ENCODE measurements at regions not wholly inside any gene's neighbourhood (a gene's known extent, or its start where the extent isn't known, plus 50 kb on each side); places are given as distances from the start of the nearest gene placed in this dataset.

GRCh38 chr2:38129481-38129880, 53.5 kb upstream of the CYP1B1 start:
- TF ChIP-seq POLR2AphosphoS5 (IDR thresholded peaks at IDR 0.05) (no peak), EP300 (IDR thresholded peaks at IDR 0.05) (no peak), POLR2A (IDR thresholded peaks at IDR 0.05) (no peak), CTCF (IDR thresholded peaks at IDR 0.05) (no peak)
- WGBS: 71% methylated on average over 1 of the region's 1 CpG
- DNase-seq (ENCODE audit: low spot score in 2 of 2): no peak
- Histone ChIP-seq H3K4me3 (no peak overlapping the region), H3K36me3 (no peaks in the 10 kb centered on the region), H3K27ac (no peak overlapping the region), H3K4me1 (peaks cover 6% of the 10 kb centered on the region), H3K9me3 (peaks cover 8% of the 10 kb centered on the region), H3K27me3 (no peaks in the 10 kb centered on the region)

- WGBS: 64% methylated on average over 2 of the region's 2 CpGs
- no peak for DNase-seq (ENCODE audit: low spot score in 2 of 2)
- no peak overlapping the region for H3K27ac ChIP-seq
Measured at GRCh38 chr2:38128653-38129052, 52.7 kb upstream of the CYP1B1 start.

GRCh38 chr2:38127277-38127676, 51.3 kb upstream of the CYP1B1 start:
- Histone ChIP-seq H3K36me3 (no peaks in the 10 kb centered on the region), H3K4me1 (peaks cover 6% of the 10 kb centered on the region), H3K27me3 (no peaks in the 10 kb centered on the region), H3K27ac (no peak overlapping the region), H3K4me3 (no peak overlapping the region), H3K9me3 (peaks cover 8% of the 10 kb centered on the region)
- TF ChIP-seq EP300 (IDR thresholded peaks at IDR 0.05): no peak
- TF ChIP-seq POLR2A (IDR thresholded peaks at IDR 0.05): no peak
- no peak for TF ChIP-seq CTCF (IDR thresholded peaks at IDR 0.05)
- TF ChIP-seq POLR2AphosphoS5 (IDR thresholded peaks at IDR 0.05): no peak
- no peak for DNase-seq (ENCODE audit: low spot score in 2 of 2)

More at GRCh38 chr2:38128653-38129052, 52.7 kb upstream of the CYP1B1 start:
- H3K4me1 ChIP-seq: peaks cover 6% of the 10 kb centered on the region
- H3K27me3 ChIP-seq: no peaks in the 10 kb centered on the region
- TF ChIP-seq POLR2A (IDR thresholded peaks at IDR 0.05) (no peak), EP300 (IDR thresholded peaks at IDR 0.05) (no peak), POLR2AphosphoS5 (IDR thresholded peaks at IDR 0.05) (no peak), CTCF (IDR thresholded peaks at IDR 0.05) (no peak)
- no peak overlapping the region for H3K4me3 ChIP-seq
- H3K9me3 ChIP-seq: peaks cover 8% of the 10 kb centered on the region
- no peaks in the 10 kb centered on the region for H3K36me3 ChIP-seq

- DNase-seq (ENCODE audit: low spot score in 2 of 2): no peak
- 36% methylated on average over 3 of the region's 3 CpGs for WGBS
- TF ChIP-seq POLR2A (IDR thresholded peaks at IDR 0.05): no peak
- no peak for TF ChIP-seq CTCF (IDR thresholded peaks at IDR 0.05)
- TF ChIP-seq EP300 (IDR thresholded peaks at IDR 0.05): no peak
- no peak for TF ChIP-seq POLR2AphosphoS5 (IDR thresholded peaks at IDR 0.05)
Measured at GRCh38 chr2:38125842-38126241, 49.9 kb upstream of the CYP1B1 start.

More at GRCh38 chr2:38125842-38126241, 49.9 kb upstream of the CYP1B1 start:
- Histone ChIP-seq H3K36me3 (no peaks in the 10 kb centered on the region), H3K27me3 (no peaks in the 10 kb centered on the region), H3K27ac (no peak overlapping the region), H3K9me3 (peaks cover 8% of the 10 kb centered on the region), H3K4me3 (no peak overlapping the region), H3K4me1 (peaks cover 14% of the 10 kb centered on the region)

Measured in suprapubic skin (tissue), 4 donors.